Astrocyte of the cerebellum (primary cell): ENCODE measurements at regions not wholly inside any gene's neighbourhood (a gene's known extent, or its start where the extent isn't known, plus 50 kb on each side); places are given as distances from the start of the nearest gene placed in this dataset.

ENCODE experiments used
- DNase-seq: peaks from one replicate; pipeline ENCODE4 v3.0.0-alpha.2; 2011; ENCODE audit warnings: low read depth
- H3K4me3 ChIP-seq: 2 replicates; pipeline ENCODE4 v1.5.1; 2011; ENCODE audit warnings: mild to moderate bottlenecking, low read depth, low read length, moderate library complexity
- in situ Hi-C: cut with HindIII; loops from 2 replicates; pipeline ENCODE4 v1.10.0; 2017; ENCODE audit warnings: low sequenced_read_pairs
- TF ChIP-seq, protein P1 (sequence below): IDR thresholded peaks from 2 replicates; pipeline ENCODE4 v1.5.1; 2012; ENCODE audit warnings: low read length, low read depth, moderate library complexity, mild to moderate bottlenecking; ENCODE audit errors: missing control alignments

DNA sequence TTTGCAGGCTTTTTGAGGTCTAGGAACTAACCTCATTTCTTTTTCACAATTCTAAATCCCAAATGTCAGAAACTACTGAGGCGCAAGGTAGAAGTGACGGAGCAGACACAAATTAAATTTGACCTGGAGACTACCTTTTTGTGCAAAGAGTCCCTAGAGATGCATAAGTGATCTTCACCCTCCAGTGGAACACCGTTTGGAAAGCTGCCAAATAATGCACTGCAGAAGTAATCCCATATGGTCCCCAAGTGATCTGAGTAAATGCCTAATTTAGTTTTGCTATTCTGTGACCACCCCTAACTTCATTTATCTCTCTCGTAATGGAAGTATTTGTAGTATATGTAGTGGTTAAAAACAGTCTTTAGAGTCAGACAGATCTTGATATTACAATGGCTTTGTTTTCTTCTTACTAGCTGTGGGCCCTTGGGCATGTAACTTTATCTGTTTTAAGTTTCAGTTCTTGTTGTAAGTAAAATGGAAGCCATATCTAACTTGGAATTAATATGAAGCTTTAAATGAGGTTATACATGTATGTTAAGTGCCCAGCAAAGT, 70.4 kb upstream of the IPO9 start:
- no peak overlapping the region for H3K4me3 ChIP-seq
- TF ChIP-seq, protein P1, sequence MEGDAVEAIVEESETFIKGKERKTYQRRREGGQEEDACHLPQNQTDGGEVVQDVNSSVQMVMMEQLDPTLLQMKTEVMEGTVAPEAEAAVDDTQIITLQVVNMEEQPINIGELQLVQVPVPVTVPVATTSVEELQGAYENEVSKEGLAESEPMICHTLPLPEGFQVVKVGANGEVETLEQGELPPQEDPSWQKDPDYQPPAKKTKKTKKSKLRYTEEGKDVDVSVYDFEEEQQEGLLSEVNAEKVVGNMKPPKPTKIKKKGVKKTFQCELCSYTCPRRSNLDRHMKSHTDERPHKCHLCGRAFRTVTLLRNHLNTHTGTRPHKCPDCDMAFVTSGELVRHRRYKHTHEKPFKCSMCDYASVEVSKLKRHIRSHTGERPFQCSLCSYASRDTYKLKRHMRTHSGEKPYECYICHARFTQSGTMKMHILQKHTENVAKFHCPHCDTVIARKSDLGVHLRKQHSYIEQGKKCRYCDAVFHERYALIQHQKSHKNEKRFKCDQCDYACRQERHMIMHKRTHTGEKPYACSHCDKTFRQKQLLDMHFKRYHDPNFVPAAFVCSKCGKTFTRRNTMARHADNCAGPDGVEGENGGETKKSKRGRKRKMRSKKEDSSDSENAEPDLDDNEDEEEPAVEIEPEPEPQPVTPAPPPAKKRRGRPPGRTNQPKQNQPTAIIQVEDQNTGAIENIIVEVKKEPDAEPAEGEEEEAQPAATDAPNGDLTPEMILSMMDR, result no peak
- no peak for DNase-seq
- in situ Hi-C loops, result no loop called here

DNA sequence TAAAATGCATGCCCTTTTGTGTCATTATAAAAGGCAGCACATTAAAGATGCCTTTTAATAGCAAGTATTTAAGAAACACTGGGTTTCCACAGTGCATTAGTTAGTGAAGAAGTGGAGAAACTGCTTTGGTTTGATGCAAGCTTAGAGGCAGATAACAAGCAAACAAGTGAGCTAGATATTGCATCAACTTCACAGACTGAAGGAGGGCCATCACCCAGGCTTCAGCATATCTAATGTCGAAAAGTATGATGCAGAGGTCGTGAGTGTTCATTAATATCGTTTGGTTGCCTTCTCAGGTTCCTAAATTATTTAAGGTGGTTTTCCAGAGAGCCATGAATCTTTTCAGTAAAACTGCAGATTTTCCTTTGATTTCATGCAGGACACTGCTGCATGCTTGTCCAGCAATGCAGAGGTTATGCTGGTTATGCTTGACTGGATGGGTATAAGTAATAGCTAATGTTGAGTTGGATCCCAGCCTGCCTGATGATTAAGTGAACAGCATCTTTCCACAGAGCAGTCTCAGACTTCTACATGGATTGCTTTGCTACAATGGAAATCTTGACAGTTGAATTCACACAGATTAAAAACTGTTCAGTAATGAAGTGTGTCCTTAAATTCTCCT, 69.7 kb upstream of the IPO9 start:
- H3K4me3 ChIP-seq, result no peak overlapping the region
- TF ChIP-seq, protein P1, result no peak
- in situ Hi-C loops, result no loop called here
- DNase-seq, result no peak

DNA sequence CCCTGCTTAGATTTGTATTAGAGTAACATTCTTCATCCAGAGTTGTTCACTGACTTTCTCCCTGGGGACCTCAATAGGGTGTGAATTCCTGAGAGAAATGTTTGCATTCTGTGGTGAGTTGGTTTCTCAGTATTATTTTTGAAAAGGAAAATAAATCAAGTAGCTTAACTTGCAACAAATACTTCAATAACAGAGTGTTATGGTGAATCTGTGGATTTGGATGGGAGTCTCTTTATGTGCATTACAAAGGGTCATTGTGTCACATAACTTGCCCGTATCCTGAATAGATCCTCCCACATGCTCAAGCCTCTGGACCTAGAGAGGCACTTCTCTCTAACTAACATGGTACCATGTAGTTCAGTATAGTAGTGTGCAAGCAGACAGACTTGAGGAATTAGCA, 68.4 kb upstream of the IPO9 start:
- in situ Hi-C loops, result no loop called here
- H3K4me3 ChIP-seq, result no peak overlapping the region
- TF ChIP-seq, protein P1, result no peak
- no peak for DNase-seq

DNA sequence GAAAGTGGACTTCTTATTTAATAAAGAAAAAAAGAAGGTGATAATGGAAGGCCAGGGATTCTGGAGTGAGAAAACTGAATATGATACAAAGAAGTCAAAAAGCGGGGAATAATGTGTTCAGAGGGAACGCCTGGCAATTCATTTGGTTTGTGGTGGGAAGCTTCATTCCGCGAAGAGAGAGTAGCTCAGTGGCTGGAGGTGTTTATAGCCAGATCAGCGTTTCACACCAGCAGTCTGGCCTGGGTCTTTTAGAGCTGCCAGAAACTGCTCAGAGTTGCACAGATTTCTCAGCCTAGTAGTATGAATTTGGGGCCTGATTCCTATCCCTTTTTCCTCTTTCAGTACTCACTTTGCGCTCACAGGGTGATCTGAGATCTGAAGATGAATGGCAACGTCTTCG, 67.8 kb upstream of the IPO9 start:
- DNase-seq, result no peak
- TF ChIP-seq, protein P1, result no peak
- H3K4me3 ChIP-seq, result no peak overlapping the region
- in situ Hi-C loops, result no loop called here

DNA sequence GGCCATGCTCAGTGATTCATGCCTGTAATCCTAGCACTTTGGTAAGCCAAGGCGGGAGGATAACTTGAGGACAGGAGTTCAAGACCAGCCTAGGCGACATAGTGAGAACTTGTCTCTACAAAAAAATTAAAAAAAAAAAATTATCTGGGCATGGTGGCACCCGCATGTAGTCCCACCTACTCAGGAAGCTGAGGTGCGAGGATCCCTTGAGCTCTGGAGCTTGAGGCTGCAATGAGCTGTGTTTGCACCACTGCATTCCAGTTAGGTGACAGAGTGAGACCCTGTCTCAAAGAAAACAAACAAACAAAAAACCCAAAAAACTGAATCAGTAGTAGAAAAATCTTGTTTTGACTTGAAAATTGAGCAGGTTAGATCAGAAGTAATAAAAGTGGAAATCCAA, 67.1 kb upstream of the IPO9 start:
- in situ Hi-C loops, result no loop called here
- no peak overlapping the region for H3K4me3 ChIP-seq
- TF ChIP-seq, protein P1, result no peak
- no peak for DNase-seq

DNA sequence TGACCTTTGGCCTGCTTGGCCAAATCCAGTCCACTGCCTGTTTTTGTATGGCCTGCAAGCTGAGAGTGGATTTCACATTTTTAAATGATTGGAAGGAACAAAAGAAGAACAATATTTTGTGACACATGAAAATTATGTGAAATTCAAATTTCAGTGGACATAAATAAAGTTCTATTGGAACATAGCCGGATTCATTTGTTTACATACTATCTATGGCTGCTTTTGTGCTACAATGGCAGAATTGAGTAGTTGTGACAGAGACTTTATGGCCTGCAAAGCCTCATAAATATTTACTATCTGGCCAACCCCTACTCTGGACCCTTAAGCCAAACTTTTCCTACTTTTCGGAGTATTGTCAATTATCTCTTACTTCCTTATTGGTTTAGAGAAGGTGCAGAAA, 66.6 kb upstream of the IPO9 start:
- TF ChIP-seq, protein P1, result no peak
- H3K4me3 ChIP-seq, result no peak overlapping the region
- no peak for DNase-seq
- in situ Hi-C loops, result no loop called here
